ENCODE measurements at regions not wholly inside any gene's neighbourhood (a gene's known extent, or its start where the extent isn't known, plus 50 kb on each side); places are given as distances from the start of the nearest gene placed in this dataset.

GRCh38 chr1:169018751-169019150, 87.7 kb upstream of the ATP1B1 start:
- Histone ChIP-seq H3K36me3 (no peaks in the 10 kb centered on the region), H3K27ac (no peak overlapping the region), H3K4me3 (ENCODE audit: low read depth, low read length) (no peak overlapping the region), H3K9me3 (ENCODE audit: severe bottlenecking) (no peaks in the 10 kb centered on the region), H3K27me3 (ENCODE audit: insufficient read depth, low read depth, severe bottlenecking) (no peaks in the 10 kb centered on the region)
- no peak for TF ChIP-seq CTCF (IDR thresholded peaks at IDR 0.05; ENCODE audit: low read depth, low read length)
- no peak for DNase-seq

GRCh38 chr1:169019419-169020058, 87.0 kb upstream of the ATP1B1 start:
- H3K9me3 ChIP-seq (ENCODE audit: severe bottlenecking), result no peaks in the 10 kb centered on the region
- TF ChIP-seq CTCF (IDR thresholded peaks at IDR 0.05; ENCODE audit: low read depth, low read length), result no peak
- no peak overlapping the region for H3K4me3 ChIP-seq (ENCODE audit: low read depth, low read length)
- no peaks in the 10 kb centered on the region for H3K27me3 ChIP-seq (ENCODE audit: insufficient read depth, low read depth, severe bottlenecking)
- H3K36me3 ChIP-seq, result no peaks in the 10 kb centered on the region
- no peak for DNase-seq
- no peak overlapping the region for H3K27ac ChIP-seq

- TF ChIP-seq CTCF (IDR thresholded peaks at IDR 0.05; ENCODE audit: low read depth, low read length), result no peak
- no peaks in the 10 kb centered on the region for H3K36me3 ChIP-seq
- DNase-seq, result no peak
- H3K4me3 ChIP-seq (ENCODE audit: low read depth, low read length), result no peak overlapping the region
- no peaks in the 10 kb centered on the region for H3K9me3 ChIP-seq (ENCODE audit: severe bottlenecking)
- H3K27ac ChIP-seq, result no peak overlapping the region
- no peaks in the 10 kb centered on the region for H3K27me3 ChIP-seq (ENCODE audit: insufficient read depth, low read depth, severe bottlenecking)
Measured at GRCh38 chr1:169020684-169021083, 85.8 kb upstream of the ATP1B1 start.

DNA sequence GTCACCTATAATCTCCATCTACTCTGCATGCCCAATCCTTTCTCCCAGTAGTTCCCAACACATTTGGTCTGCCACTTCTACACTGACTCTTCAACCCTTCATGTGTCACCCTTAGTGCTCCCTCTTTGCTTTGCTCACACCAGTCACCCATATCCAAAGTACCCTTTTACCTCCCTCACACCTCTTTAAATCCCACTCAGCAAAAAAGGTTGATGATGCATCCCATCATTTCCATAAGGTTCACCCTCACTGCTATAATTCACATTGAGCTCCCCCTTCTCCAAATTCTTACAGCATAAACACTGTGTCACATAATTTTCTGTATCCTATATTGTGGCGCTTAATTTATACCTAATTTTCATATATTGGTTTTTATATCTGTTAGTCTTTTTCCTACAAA, 83.8 kb upstream of the ATP1B1 start:
- Histone ChIP-seq H3K27ac (no peak overlapping the region), H3K27me3 (ENCODE audit: insufficient read depth, low read depth, severe bottlenecking) (no peaks in the 10 kb centered on the region), H3K36me3 (no peaks in the 10 kb centered on the region), H3K4me3 (ENCODE audit: low read depth, low read length) (no peak overlapping the region), H3K9me3 (ENCODE audit: severe bottlenecking) (no peaks in the 10 kb centered on the region)
- no peak for TF ChIP-seq CTCF (IDR thresholded peaks at IDR 0.05; ENCODE audit: low read depth, low read length)
- no peak for DNase-seq

GRCh38 chr1:169024255-169024654, 82.2 kb upstream of the ATP1B1 start:
- TF ChIP-seq CTCF (IDR thresholded peaks at IDR 0.05; ENCODE audit: low read depth, low read length), result no peak
- no peaks in the 10 kb centered on the region for H3K27me3 ChIP-seq (ENCODE audit: insufficient read depth, low read depth, severe bottlenecking)
- DNase-seq, result no peak
- no peak overlapping the region for H3K4me3 ChIP-seq (ENCODE audit: low read depth, low read length)
- H3K27ac ChIP-seq, result no peak overlapping the region
- no peaks in the 10 kb centered on the region for H3K36me3 ChIP-seq
- no peaks in the 10 kb centered on the region for H3K9me3 ChIP-seq (ENCODE audit: severe bottlenecking)

GRCh38 chr1:169024800-169025271, 81.7 kb upstream of the ATP1B1 start:
- no peaks in the 10 kb centered on the region for H3K36me3 ChIP-seq
- DNase-seq, result no peak
- no peaks in the 10 kb centered on the region for H3K9me3 ChIP-seq (ENCODE audit: severe bottlenecking)
- no peak overlapping the region for H3K4me3 ChIP-seq (ENCODE audit: low read depth, low read length)
- no peak overlapping the region for H3K27ac ChIP-seq
- no peak for TF ChIP-seq CTCF (IDR thresholded peaks at IDR 0.05; ENCODE audit: low read depth, low read length)
- H3K27me3 ChIP-seq (ENCODE audit: insufficient read depth, low read depth, severe bottlenecking), result no peaks in the 10 kb centered on the region
